Stimulated activated CD8-positive, alpha-beta memory T cell treated with anti-CD3 and anti-CD28 coated beads, Interleukin-7, amount 100 ng/mL, for 1 hour (primary cell): ENCODE measurements at regions not wholly inside any gene's neighbourhood (a gene's known extent, or its start where the extent isn't known, plus 50 kb on each side); places are given as distances from the start of the nearest gene placed in this dataset.

Source experiments
- DNase-seq, 2 donors: peaks; one replicate each; pipeline ENCODE4 v3.0.0-alpha.2; 2020; ENCODE audit warnings: low read depth in 2 of 2

GRCh38 chr15:70227147-70227546, 129.4 kb upstream of the TLE3 start:
- no peak for DNase-seq

- no peak for DNase-seq
Measured at GRCh38 chr15:70226337-70226980, 128.7 kb upstream of the TLE3 start.

GRCh38 chr15:70225416-70225815, 127.7 kb upstream of the TLE3 start:
- DNase-seq: no peak

GRCh38 chr15:70222606-70223005, 124.9 kb upstream of the TLE3 start:
- DNase-seq: no peak

- no peak for DNase-seq
Measured at GRCh38 chr15:70220490-70221096, 122.9 kb upstream of the TLE3 start.

GRCh38 chr15:70219966-70220365, 122.2 kb upstream of the TLE3 start:
- no peak for DNase-seq

GRCh38 chr15:70219256-70219895, 121.7 kb upstream of the TLE3 start:
- DNase-seq: no peak

- no peak for DNase-seq
Measured at GRCh38 chr15:70217226-70218160, 119.8 kb upstream of the TLE3 start.

GRCh38 chr15:70215951-70216350, 118.2 kb upstream of the TLE3 start:
- no peak for DNase-seq

- DNase-seq: no peak
Measured at GRCh38 chr15:70214941-70215635, 117.4 kb upstream of the TLE3 start.

- DNase-seq: no peak
Measured at GRCh38 chr15:70214276-70214675, 116.6 kb upstream of the TLE3 start.

GRCh38 chr15:70213794-70214193, 116.1 kb upstream of the TLE3 start:
- no peak for DNase-seq

GRCh38 chr15:70212963-70213315, 115.2 kb upstream of the TLE3 start:
- no peak for DNase-seq

- DNase-seq: no peak
Measured at GRCh38 chr15:70212286-70212962, 114.7 kb upstream of the TLE3 start.

- DNase-seq: no peak
Measured at GRCh38 chr15:70210528-70210927, 112.8 kb upstream of the TLE3 start.

GRCh38 chr15:70210076-70210475, 112.4 kb upstream of the TLE3 start:
- no peak for DNase-seq

- no peak for DNase-seq
Measured at GRCh38 chr15:70209499-70209898, 111.8 kb upstream of the TLE3 start.

- no peak for DNase-seq
Measured at GRCh38 chr15:70208332-70208731, 110.6 kb upstream of the TLE3 start.

- DNase-seq: no peak
Measured at GRCh38 chr15:70206668-70207067, 109.0 kb upstream of the TLE3 start.

GRCh38 chr15:70204652-70205051, 106.9 kb upstream of the TLE3 start:
- DNase-seq: no peak

GRCh38 chr15:70203981-70204560, 106.4 kb upstream of the TLE3 start:
- no peak for DNase-seq
